ENCODE measurements at regions not wholly inside any gene's neighbourhood (a gene's known extent, or its start where the extent isn't known, plus 50 kb on each side); places are given as distances from the start of the nearest gene placed in this dataset.
A peak's percentile ranks its signal among the peaks of the same experiment; 100 is the strongest.

GRCh38 chr1:56160773-56161315 is 418.5 kb downstream of the PLPP3 start:
- Histone ChIP-seq H3K27me3 (replicated peaks in 1 of 2; ENCODE audit: control insufficient read depth in 2 of 2, insufficient read depth in 2 of 2, low read length in 1 of 2) (no peaks in the 10 kb centered on the region), H4K20me1 (ENCODE audit: control insufficient read depth, insufficient read depth) (no peaks in the 10 kb centered on the region), H3K27ac (ENCODE audit: control insufficient read depth, insufficient read depth) (no peak overlapping the region), H3K36me3 (ENCODE audit: control insufficient read depth in 2 of 2, insufficient read depth in 2 of 2, low read length in 1 of 2) (no peaks in the 10 kb centered on the region), H2AFZ (ENCODE audit: control insufficient read depth, low read depth, low read length) (no peak overlapping the region), H3K79me2 (ENCODE audit: control insufficient read depth, insufficient read depth, low read length) (no peaks in the 10 kb centered on the region), H3K4me2 (ENCODE audit: control insufficient read depth, insufficient read depth) (no peak overlapping the region), H3K9me3 (replicated peaks; ENCODE audit: control insufficient read depth, insufficient read depth, low read length) (no peaks in the 10 kb centered on the region), H3K4me1 (ENCODE audit: control insufficient read depth, insufficient read depth, low read length) (no peaks in the 10 kb centered on the region), H3K4me3 (no peak overlapping the region), H3K9ac (ENCODE audit: control insufficient read depth, insufficient read depth, low read length) (no peak overlapping the region)
- no peak for DNase-seq (ENCODE audit: low read depth, low spot score)
- RAD21 ChIA-PET (ENCODE audit: unreplicated experiment), result interaction anchor here (1.3 to 2.3 kb wide), 4 partner anchors 24 to 423 kb away, joined by 3 to 6 read pairs (median 5); no protein-coding TSS in a partner anchor
- SMC1A ChIA-PET (ENCODE audit: uncharacterized antibody, unreplicated experiment), result interaction anchor here (0.8 to 3.0 kb wide), 8 partner anchors 10 to 174 kb away, joined by 3 to 28 read pairs (median 5); no protein-coding TSS in a partner anchor
- intact Hi-C loops (cut with micrococcal nuclease; ENCODE audit: unreplicated experiment) (no loop called here), in situ Hi-C loops (cut with MboI) (no loop called here)
- BruUV-seq (replicated peaks), result no TSS peak
- TF ChIP-seq, protein P1, sequence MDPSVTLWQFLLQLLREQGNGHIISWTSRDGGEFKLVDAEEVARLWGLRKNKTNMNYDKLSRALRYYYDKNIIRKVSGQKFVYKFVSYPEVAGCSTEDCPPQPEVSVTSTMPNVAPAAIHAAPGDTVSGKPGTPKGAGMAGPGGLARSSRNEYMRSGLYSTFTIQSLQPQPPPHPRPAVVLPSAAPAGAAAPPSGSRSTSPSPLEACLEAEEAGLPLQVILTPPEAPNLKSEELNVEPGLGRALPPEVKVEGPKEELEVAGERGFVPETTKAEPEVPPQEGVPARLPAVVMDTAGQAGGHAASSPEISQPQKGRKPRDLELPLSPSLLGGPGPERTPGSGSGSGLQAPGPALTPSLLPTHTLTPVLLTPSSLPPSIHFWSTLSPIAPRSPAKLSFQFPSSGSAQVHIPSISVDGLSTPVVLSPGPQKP (IDR thresholded peaks at IDR 0.05; ENCODE audit: low read depth, low read length), result no peak
- FAIRE-seq, result no peak
- ATAC-seq, result peak; percentile 49
- POLR2A ChIA-PET, result no interaction called here
- WGBS (ENCODE audit: insufficient coverage, insufficient replicate concordance, low lambda C conversion rate, missing lambda C conversion rate), result 35% methylated on average over 6 of the region's 6 CpGs
- CTCF ChIA-PET, result interaction anchor here (1.4 kb wide), 1 partner anchor 9 kb away, joined by 3 read pairs; no protein-coding TSS in a partner anchor

DNA sequence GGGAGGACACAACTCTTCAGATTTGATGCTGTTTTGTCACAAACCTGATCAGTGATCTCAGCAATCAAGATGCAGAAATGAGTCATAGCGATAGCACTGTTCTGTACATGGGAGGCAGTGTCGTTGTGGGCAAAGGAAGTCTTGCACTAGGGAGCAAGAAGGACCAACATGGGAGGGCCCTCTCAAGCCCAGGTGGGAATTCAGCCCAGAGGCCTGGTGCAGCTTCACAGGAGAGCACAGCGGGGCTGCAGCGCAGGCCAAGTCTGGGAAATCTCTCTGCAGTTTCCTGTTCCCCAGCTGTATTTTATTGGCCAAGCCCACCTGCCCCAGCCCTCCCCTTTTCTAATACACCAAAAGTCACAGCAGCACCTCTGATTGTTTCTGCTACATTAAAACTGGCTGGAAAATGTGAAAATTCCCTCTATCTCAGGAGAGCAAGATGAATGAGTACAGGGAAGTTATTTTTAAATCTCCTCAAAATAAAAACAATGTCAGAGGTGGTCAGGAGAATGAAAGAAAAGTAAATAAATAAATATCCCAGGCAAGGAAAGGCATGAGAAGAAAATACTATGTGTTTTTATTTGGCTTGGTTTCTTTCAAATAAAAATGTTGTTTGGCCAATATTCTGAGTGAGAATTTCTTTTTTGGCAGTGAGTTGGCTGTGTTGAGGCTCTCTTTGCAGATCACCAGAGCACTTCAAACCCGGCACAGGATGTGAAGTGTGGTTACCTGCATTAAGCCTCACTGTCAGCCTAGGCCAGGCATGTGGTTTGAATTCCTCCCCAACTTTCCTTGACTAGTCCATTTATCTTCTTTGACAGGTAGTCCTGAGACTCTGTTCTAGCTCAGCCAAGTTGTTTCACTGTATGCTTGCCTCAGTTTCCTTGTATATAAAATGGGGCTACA is 422.1 kb downstream of the PLPP3 start:
- H3K9ac ChIP-seq (ENCODE audit: control insufficient read depth, insufficient read depth, low read length), result no peak overlapping the region
- RAD21 ChIA-PET (ENCODE audit: unreplicated experiment), result interaction anchor here (1.0 to 1.7 kb wide), 3 partner anchors 11 to 428 kb away, joined by 3 to 7 read pairs (median 3); no protein-coding TSS in a partner anchor
- no peak overlapping the region for H3K4me3 ChIP-seq
- H4K20me1 ChIP-seq (ENCODE audit: control insufficient read depth, insufficient read depth), result no peaks in the 10 kb centered on the region
- no peak overlapping the region for H3K4me2 ChIP-seq (ENCODE audit: control insufficient read depth, insufficient read depth)
- POLR2A ChIA-PET, result no interaction called here
- no peaks in the 10 kb centered on the region for H3K79me2 ChIP-seq (ENCODE audit: control insufficient read depth, insufficient read depth, low read length)
- DNase-seq (ENCODE audit: low read depth, low spot score), result no peak
- no peaks in the 10 kb centered on the region for H3K36me3 ChIP-seq (ENCODE audit: control insufficient read depth in 2 of 2, insufficient read depth in 2 of 2, low read length in 1 of 2)
- BruUV-seq (replicated peaks), result no TSS peak
- H3K27me3 ChIP-seq (replicated peaks in 1 of 2; ENCODE audit: control insufficient read depth in 2 of 2, insufficient read depth in 2 of 2, low read length in 1 of 2), result no peaks in the 10 kb centered on the region
- H3K9me3 ChIP-seq (replicated peaks; ENCODE audit: control insufficient read depth, insufficient read depth, low read length), result no peaks in the 10 kb centered on the region
- CTCF ChIA-PET, result interaction anchor here (0.8 kb wide), 1 partner anchor 13 kb away, joined by 3 read pairs; no protein-coding TSS in a partner anchor
- H2AFZ ChIP-seq (ENCODE audit: control insufficient read depth, low read depth, low read length), result no peak overlapping the region
- no peaks in the 10 kb centered on the region for H3K4me1 ChIP-seq (ENCODE audit: control insufficient read depth, insufficient read depth, low read length)
- SMC1A ChIA-PET (ENCODE audit: uncharacterized antibody, unreplicated experiment), result interaction anchor here (0.7 to 3.0 kb wide), 3 partner anchors 11 to 23 kb away, joined by 3 to 22 read pairs (median 4); no protein-coding TSS in a partner anchor
- intact Hi-C loops (cut with micrococcal nuclease; ENCODE audit: unreplicated experiment), result no loop called here
- H3K27ac ChIP-seq (ENCODE audit: control insufficient read depth, insufficient read depth), result no peak overlapping the region
- peak; percentile 41 for FAIRE-seq
- in situ Hi-C loops (cut with MboI), result no loop called here
- ATAC-seq, result peak; percentile 86
- WGBS (ENCODE audit: insufficient coverage, insufficient replicate concordance, low lambda C conversion rate, missing lambda C conversion rate), result 26% methylated on average over 4 of the region's 5 CpGs
- TF ChIP-seq EED (IDR thresholded peaks at IDR 0.05; ENCODE audit: low read depth) (peak; percentile 51; the same call in 1 of the 2 replicates), JUNB (IDR thresholded peaks at IDR 0.05) (peak; percentile 61)
- TF ChIP-seq, protein P2, sequence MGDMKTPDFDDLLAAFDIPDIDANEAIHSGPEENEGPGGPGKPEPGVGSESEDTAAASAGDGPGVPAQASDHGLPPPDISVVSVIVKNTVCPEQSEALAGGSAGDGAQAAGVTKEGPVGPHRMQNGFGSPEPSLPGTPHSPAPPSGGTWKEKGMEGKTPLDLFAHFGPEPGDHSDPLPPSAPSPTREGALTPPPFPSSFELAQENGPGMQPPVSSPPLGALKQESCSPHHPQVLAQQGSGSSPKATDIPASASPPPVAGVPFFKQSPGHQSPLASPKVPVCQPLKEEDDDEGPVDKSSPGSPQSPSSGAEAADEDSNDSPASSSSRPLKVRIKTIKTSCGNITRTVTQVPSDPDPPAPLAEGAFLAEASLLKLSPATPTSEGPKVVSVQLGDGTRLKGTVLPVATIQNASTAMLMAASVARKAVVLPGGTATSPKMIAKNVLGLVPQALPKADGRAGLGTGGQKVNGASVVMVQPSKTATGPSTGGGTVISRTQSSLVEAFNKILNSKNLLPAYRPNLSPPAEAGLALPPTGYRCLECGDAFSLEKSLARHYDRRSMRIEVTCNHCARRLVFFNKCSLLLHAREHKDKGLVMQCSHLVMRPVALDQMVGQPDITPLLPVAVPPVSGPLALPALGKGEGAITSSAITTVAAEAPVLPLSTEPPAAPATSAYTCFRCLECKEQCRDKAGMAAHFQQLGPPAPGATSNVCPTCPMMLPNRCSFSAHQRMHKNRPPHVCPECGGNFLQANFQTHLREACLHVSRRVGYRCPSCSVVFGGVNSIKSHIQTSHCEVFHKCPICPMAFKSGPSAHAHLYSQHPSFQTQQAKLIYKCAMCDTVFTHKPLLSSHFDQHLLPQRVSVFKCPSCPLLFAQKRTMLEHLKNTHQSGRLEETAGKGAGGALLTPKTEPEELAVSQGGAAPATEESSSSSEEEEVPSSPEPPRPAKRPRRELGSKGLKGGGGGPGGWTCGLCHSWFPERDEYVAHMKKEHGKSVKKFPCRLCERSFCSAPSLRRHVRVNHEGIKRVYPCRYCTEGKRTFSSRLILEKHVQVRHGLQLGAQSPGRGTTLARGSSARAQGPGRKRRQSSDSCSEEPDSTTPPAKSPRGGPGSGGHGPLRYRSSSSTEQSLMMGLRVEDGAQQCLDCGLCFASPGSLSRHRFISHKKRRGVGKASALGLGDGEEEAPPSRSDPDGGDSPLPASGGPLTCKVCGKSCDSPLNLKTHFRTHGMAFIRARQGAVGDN (IDR thresholded peaks at IDR 0.05), result 0 out of 2 replicates have a peak, but pooled peaks have one; percentile 32
